SK-N-SH treated with all-trans-retinoic acid at 6 μM for 48 hours (cell line): ENCODE measurements at regions not wholly inside any gene's neighbourhood (a gene's known extent, or its start where the extent isn't known, plus 50 kb on each side); places are given as distances from the start of the nearest gene placed in this dataset.

Experiments
- ATAC-seq: fragments of 200-7000 bp; cut with Tn5 transposase; 3 replicates; pipeline ENCODE4 v1.9.1; 2020; ENCODE audit warnings: mild to moderate bottlenecking, moderate library complexity
- ARNTL ChIP-seq: fragments of 450-650 bp; formaldehyde crosslinking; IDR thresholded peaks from 2 replicates; pipeline ENCODE4 v1.5.0; 2020; ENCODE audit warnings: low read depth, mild to moderate bottlenecking, moderate library complexity, borderline replicate concordance
- BACH2 ChIP-seq: fragments of 250-450 bp; sonication (Bioruptor Pico); IDR thresholded peaks from 2 replicates; pipeline ENCODE4 v1.9.0; 2021; ENCODE audit warnings: mild to moderate bottlenecking, borderline replicate concordance
- CSDC2 ChIP-seq: fragments of 250-450 bp; sonication (Bioruptor Pico); IDR thresholded peaks from 2 replicates; pipeline ENCODE4 v1.5.0; 2020; ENCODE audit warnings: mild to moderate bottlenecking, moderate library complexity
- ESRRG ChIP-seq: fragments of 250-450 bp; sonication (Bioruptor Pico); IDR thresholded peaks from 2 replicates; pipeline ENCODE4 v1.6.1; 2021; ENCODE audit warnings: mild to moderate bottlenecking
- GLIS3 ChIP-seq: fragments of 250-450 bp; sonication (Bioruptor Pico); IDR thresholded peaks from 2 replicates; pipeline ENCODE4 v1.5.0; 2020; ENCODE audit warnings: mild to moderate bottlenecking, moderate library complexity
- ISL1 ChIP-seq: fragments of 250-450 bp; sonication (Bioruptor Pico); IDR thresholded peaks from 2 replicates; pipeline ENCODE4 v2.1.2; 2022; ENCODE audit warnings: mild to moderate bottlenecking, moderate library complexity
- OSR1 ChIP-seq: fragments of 250-450 bp; sonication (Bioruptor Pico); IDR thresholded peaks from 2 replicates; pipeline ENCODE4 v1.8.0; 2022; ENCODE audit warnings: moderate library complexity, mild to moderate bottlenecking, inconsistent platforms
- PPARA ChIP-seq: fragments of 250-450 bp; sonication (Bioruptor Pico); IDR thresholded peaks from 2 replicates; pipeline ENCODE4 v1.5.0; 2020; ENCODE audit warnings: mild to moderate bottlenecking, borderline replicate concordance
- RARB ChIP-seq: fragments of 250-450 bp; sonication (Bioruptor Pico); IDR thresholded peaks from 2 replicates; pipeline ENCODE4 v1.8.0; 2021; ENCODE audit warnings: mild to moderate bottlenecking, moderate library complexity
- SNAI2 ChIP-seq: fragments of 250-450 bp; sonication (Bioruptor Pico); IDR thresholded peaks from 2 replicates; pipeline ENCODE4 v1.5.0; 2020; ENCODE audit warnings: mild to moderate bottlenecking, moderate library complexity
- TCF4 ChIP-seq: fragments of 250-450 bp; sonication (Bioruptor Pico); IDR thresholded peaks from 2 replicates; pipeline ENCODE4 v1.8.0; 2021; ENCODE audit warnings: mild to moderate bottlenecking, moderate library complexity, borderline replicate concordance
- TOX ChIP-seq: fragments of 250-450 bp; sonication (Bioruptor Pico); IDR thresholded peaks from 2 replicates; pipeline ENCODE4 v1.8.0; 2021; ENCODE audit warnings: mild to moderate bottlenecking, moderate library complexity, borderline replicate concordance
- ZC3H10 ChIP-seq: fragments of 250-450 bp; sonication (Bioruptor Pico); IDR thresholded peaks from 2 replicates; pipeline ENCODE4 v1.5.1; 2021; ENCODE audit warnings: mild to moderate bottlenecking, moderate library complexity
- ZFP3 ChIP-seq: fragments of 250-450 bp; sonication (Bioruptor Pico); IDR thresholded peaks from 2 replicates; pipeline ENCODE4 v1.5.0; 2020; ENCODE audit warnings: mild to moderate bottlenecking, moderate library complexity
- ZFP30 ChIP-seq: fragments of 450-650 bp; formaldehyde crosslinking; IDR thresholded peaks from 2 replicates; pipeline ENCODE4 v1.5.0; 2022; ENCODE audit warnings: mild to moderate bottlenecking, moderate library complexity
- ZNF565 ChIP-seq: fragments of 450-650 bp; formaldehyde crosslinking; conservative IDR thresholded peaks from 2 replicates; pipeline ENCODE4 v1.5.0; 2020; ENCODE audit warnings: low read depth, mild to moderate bottlenecking, moderate library complexity
- TF ChIP-seq, protein P1 (sequence below): fragments of 250-450 bp; sonication (Bioruptor Pico); IDR thresholded peaks from 2 replicates; pipeline ENCODE4 v1.8.0; 2020; ENCODE audit warnings: mild to moderate bottlenecking, moderate library complexity, borderline replicate concordance
- TF ChIP-seq, protein P2 (sequence below): fragments of 250-450 bp; sonication (Bioruptor Pico); IDR thresholded peaks from 2 replicates; pipeline ENCODE4 v1.5.0; 2020; ENCODE audit warnings: mild to moderate bottlenecking, moderate library complexity
- TF ChIP-seq, protein P3 (sequence below): fragments of 250-450 bp; sonication (Bioruptor Pico); IDR thresholded peaks from 2 replicates; pipeline ENCODE4 v1.8.0; 2021; ENCODE audit warnings: low read depth, mild to moderate bottlenecking, moderate library complexity, borderline replicate concordance
- TF ChIP-seq, protein P4 (sequence below): fragments of 250-450 bp; sonication (Bioruptor Pico); IDR thresholded peaks from 2 replicates; pipeline ENCODE4 v1.5.1; 2021; ENCODE audit warnings: mild to moderate bottlenecking, moderate library complexity
- TF ChIP-seq, protein P5 (sequence below): fragments of 250-450 bp; sonication (Bioruptor Pico); IDR thresholded peaks from 2 replicates; pipeline ENCODE4 v1.5.1; 2020; ENCODE audit warnings: low read depth, mild to moderate bottlenecking, moderate library complexity

DNA sequence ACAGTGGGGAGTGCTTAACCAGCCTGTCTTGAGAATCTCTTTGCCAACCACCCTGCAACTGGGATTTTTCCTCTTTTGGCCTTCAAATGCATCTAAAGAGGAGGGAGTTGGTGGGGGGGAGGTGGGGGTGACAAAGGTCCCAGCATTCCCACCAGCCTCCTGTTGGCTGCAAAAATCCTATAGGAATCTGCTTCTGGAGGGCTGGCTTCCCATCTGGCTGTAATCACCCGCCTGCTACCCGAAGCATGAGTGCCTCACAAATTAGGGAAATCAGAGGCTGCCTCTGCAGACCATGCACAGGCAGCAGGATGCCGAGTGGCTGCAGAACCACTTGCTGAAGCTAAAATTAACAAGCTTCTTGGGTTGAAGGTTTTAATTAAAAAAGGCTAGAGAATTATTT lies 73.9 kb upstream of the WSCD2 start:
- TF ChIP-seq ZC3H10 (CRISPR knock-in tag) (no peak), ARNTL (CRISPR knock-in tag) (no peak), ZFP3 (CRISPR knock-in tag) (no peak), SNAI2 (CRISPR knock-in tag) (no peak), CSDC2 (no peak), BACH2 (CRISPR knock-in tag) (no peak), PPARA (CRISPR knock-in tag) (no peak), ISL1 (CRISPR knock-in tag) (no peak), OSR1 (no peak), GLIS3 (CRISPR knock-in tag) (no peak), ZFP30 (no peak), ZNF565 (CRISPR knock-in tag) (no peak)
- TF ChIP-seq, protein P1, sequence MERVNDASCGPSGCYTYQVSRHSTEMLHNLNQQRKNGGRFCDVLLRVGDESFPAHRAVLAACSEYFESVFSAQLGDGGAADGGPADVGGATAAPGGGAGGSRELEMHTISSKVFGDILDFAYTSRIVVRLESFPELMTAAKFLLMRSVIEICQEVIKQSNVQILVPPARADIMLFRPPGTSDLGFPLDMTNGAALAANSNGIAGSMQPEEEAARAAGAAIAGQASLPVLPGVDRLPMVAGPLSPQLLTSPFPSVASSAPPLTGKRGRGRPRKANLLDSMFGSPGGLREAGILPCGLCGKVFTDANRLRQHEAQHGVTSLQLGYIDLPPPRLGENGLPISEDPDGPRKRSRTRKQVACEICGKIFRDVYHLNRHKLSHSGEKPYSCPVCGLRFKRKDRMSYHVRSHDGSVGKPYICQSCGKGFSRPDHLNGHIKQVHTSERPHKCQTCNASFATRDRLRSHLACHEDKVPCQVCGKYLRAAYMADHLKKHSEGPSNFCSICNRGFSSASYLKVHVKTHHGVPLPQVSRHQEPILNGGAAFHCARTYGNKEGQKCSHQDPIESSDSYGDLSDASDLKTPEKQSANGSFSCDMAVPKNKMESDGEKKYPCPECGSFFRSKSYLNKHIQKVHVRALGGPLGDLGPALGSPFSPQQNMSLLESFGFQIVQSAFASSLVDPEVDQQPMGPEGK, result no peak
- ATAC-seq, result no peak

DNA sequence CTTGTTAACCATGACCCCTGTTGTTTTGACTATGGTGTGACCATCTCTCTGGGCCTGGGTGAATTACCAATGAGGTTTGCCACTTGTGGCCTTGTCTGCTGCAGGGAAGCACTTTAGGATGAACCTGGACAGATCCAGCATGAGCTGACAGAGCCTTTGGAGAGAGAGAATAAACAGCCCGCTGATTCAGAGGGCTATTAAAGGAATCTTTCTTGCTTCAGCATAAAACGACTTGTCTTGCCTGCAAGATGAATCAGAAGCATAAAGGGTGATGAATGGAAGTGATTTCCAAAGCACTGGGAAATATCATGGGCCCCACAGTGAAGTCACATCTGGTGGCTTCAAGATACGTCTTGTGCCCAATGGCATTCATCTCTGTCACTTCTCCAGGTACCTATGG lies 69.0 kb upstream of the WSCD2 start:
- TF ChIP-seq, protein P2, sequence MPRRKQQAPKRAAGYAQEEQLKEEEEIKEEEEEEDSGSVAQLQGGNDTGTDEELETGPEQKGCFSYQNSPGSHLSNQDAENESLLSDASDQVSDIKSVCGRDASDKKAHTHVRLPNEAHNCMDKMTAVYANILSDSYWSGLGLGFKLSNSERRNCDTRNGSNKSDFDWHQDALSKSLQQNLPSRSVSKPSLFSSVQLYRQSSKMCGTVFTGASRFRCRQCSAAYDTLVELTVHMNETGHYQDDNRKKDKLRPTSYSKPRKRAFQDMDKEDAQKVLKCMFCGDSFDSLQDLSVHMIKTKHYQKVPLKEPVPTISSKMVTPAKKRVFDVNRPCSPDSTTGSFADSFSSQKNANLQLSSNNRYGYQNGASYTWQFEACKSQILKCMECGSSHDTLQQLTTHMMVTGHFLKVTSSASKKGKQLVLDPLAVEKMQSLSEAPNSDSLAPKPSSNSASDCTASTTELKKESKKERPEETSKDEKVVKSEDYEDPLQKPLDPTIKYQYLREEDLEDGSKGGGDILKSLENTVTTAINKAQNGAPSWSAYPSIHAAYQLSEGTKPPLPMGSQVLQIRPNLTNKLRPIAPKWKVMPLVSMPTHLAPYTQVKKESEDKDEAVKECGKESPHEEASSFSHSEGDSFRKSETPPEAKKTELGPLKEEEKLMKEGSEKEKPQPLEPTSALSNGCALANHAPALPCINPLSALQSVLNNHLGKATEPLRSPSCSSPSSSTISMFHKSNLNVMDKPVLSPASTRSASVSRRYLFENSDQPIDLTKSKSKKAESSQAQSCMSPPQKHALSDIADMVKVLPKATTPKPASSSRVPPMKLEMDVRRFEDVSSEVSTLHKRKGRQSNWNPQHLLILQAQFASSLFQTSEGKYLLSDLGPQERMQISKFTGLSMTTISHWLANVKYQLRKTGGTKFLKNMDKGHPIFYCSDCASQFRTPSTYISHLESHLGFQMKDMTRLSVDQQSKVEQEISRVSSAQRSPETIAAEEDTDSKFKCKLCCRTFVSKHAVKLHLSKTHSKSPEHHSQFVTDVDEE (CRISPR knock-in tag), result no peak
- TF ChIP-seq RARB (CRISPR knock-in tag), result no peak
- no peak for TF ChIP-seq TCF4 (CRISPR knock-in tag)
- TF ChIP-seq ZFP30, result no peak
- TF ChIP-seq SNAI2 (CRISPR knock-in tag), result no peak
- TF ChIP-seq CSDC2, result no peak
- no peak for TF ChIP-seq ESRRG (CRISPR knock-in tag)
- TF ChIP-seq TOX (CRISPR knock-in tag), result no peak
- TF ChIP-seq BACH2 (CRISPR knock-in tag), result no peak
- TF ChIP-seq, protein P3, sequence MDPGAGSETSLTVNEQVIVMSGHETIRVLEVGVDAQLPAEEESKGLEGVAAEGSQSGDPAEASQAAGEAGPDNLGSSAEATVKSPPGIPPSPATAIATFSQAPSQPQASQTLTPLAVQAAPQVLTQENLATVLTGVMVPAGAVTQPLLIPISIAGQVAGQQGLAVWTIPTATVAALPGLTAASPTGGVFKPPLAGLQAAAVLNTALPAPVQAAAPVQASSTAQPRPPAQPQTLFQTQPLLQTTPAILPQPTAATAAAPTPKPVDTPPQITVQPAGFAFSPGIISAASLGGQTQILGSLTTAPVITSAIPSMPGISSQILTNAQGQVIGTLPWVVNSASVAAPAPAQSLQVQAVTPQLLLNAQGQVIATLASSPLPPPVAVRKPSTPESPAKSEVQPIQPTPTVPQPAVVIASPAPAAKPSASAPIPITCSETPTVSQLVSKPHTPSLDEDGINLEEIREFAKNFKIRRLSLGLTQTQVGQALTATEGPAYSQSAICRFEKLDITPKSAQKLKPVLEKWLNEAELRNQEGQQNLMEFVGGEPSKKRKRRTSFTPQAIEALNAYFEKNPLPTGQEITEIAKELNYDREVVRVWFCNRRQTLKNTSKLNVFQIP (CRISPR knock-in tag), result no peak
- TF ChIP-seq ZFP3 (CRISPR knock-in tag), result no peak
- TF ChIP-seq, protein P1, result no peak
- TF ChIP-seq GLIS3 (CRISPR knock-in tag), result no peak
- TF ChIP-seq, protein P4, sequence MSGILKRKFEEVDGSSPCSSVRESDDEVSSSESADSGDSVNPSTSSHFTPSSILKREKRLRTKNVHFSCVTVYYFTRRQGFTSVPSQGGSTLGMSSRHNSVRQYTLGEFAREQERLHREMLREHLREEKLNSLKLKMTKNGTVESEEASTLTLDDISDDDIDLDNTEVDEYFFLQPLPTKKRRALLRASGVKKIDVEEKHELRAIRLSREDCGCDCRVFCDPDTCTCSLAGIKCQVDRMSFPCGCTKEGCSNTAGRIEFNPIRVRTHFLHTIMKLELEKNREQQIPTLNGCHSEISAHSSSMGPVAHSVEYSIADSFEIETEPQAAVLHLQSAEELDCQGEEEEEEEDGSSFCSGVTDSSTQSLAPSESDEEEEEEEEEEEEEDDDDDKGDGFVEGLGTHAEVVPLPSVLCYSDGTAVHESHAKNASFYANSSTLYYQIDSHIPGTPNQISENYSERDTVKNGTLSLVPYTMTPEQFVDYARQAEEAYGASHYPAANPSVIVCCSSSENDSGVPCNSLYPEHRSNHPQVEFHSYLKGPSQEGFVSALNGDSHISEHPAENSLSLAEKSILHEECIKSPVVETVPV, result no peak
- TF ChIP-seq ZNF565 (CRISPR knock-in tag), result no peak
- TF ChIP-seq, protein P5, sequence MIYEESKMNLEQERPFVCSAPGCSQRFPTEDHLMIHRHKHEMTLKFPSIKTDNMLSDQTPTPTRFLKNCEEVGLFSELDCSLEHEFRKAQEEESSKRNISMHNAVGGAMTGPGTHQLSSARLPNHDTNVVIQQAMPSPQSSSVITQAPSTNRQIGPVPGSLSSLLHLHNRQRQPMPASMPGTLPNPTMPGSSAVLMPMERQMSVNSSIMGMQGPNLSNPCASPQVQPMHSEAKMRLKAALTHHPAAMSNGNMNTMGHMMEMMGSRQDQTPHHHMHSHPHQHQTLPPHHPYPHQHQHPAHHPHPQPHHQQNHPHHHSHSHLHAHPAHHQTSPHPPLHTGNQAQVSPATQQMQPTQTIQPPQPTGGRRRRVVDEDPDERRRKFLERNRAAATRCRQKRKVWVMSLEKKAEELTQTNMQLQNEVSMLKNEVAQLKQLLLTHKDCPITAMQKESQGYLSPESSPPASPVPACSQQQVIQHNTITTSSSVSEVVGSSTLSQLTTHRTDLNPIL, result no peak
- no peak for ATAC-seq
